Retina (tissue), 1 donor: ENCODE measurements at regions not wholly inside any gene's neighbourhood (a gene's known extent, or its start where the extent isn't known, plus 50 kb on each side); places are given as distances from the start of the nearest gene placed in this dataset.
A peak's percentile ranks its signal among the peaks of the same experiment; 100 is the strongest.

ENCODE experiments used
- DNase-seq: peaks from one replicate; pipeline ENCODE4 v3.0.0-alpha.2; 2016

- no peak for DNase-seq
These were observed 474.0 kb downstream of the SETD4 start for GRCh38 chr21:35586305-35586704.

GRCh38 chr21:35585878-35586277 lies 474.4 kb downstream of the SETD4 start:
- DNase-seq, result no peak

- no peak for DNase-seq
These were observed 475.2 kb downstream of the SETD4 start for GRCh38 chr21:35585155-35585554.

- DNase-seq, result no peak
These were observed 476.6 kb downstream of the SETD4 start for GRCh38 chr21:35583566-35584216.

GRCh38 chr21:35582731-35583130 lies 477.6 kb downstream of the SETD4 start:
- no peak for DNase-seq

- DNase-seq, result no peak
These were observed 478.7 kb downstream of the SETD4 start for GRCh38 chr21:35581640-35582039.

- no peak for DNase-seq
These were observed 480.6 kb downstream of the SETD4 start for GRCh38 chr21:35579520-35580293.

GRCh38 chr21:35578831-35579471 lies 481.4 kb downstream of the SETD4 start:
- DNase-seq, result no peak

- no peak for DNase-seq
These were observed 482.0 kb downstream of the SETD4 start for GRCh38 chr21:35578347-35578782.

- DNase-seq, result no peak
These were observed 484.9 kb downstream of the SETD4 start for GRCh38 chr21:35575280-35575915.

- DNase-seq, result no peak
These were observed 486.6 kb downstream of the SETD4 start for GRCh38 chr21:35573472-35574374.

GRCh38 chr21:35571910-35572309 lies 488.4 kb downstream of the SETD4 start:
- no peak for DNase-seq

GRCh38 chr21:35568643-35569042 lies 491.7 kb downstream of the SETD4 start:
- no peak for DNase-seq

GRCh38 chr21:35566874-35567273 lies 493.5 kb downstream of the SETD4 start:
- no peak for DNase-seq

- no peak for DNase-seq
These were observed 495.1 kb downstream of the SETD4 start for GRCh38 chr21:35565204-35565611.

- peak; percentile 20 for DNase-seq
These were observed 496.4 kb downstream of the SETD4 start for GRCh38 chr21:35563885-35564451.

- no peak for DNase-seq
These were observed 497.4 kb downstream of the SETD4 start for GRCh38 chr21:35562876-35563275.

- no peak for DNase-seq
These were observed 499.2 kb downstream of the SETD4 start for GRCh38 chr21:35561116-35561515.

- DNase-seq, result no peak
These were observed 500.5 kb downstream of the SETD4 start for GRCh38 chr21:35559829-35560225.

- DNase-seq, result no peak
These were observed 501.0 kb downstream of the SETD4 start for GRCh38 chr21:35559128-35559828.

- no peak for DNase-seq
These were observed 503.8 kb downstream of the SETD4 start for GRCh38 chr21:35556536-35556935.
